Dermis blood vessel endothelial cell (primary cell): ENCODE measurements at regions not wholly inside any gene's neighbourhood (a gene's known extent, or its start where the extent isn't known, plus 50 kb on each side); places are given as distances from the start of the nearest gene placed in this dataset.
A peak's percentile ranks its signal among the peaks of the same experiment; 100 is the strongest.

Experiments used
- DNase-seq: peaks from one replicate; pipeline ENCODE4 v3.0.0; 2010

DNA sequence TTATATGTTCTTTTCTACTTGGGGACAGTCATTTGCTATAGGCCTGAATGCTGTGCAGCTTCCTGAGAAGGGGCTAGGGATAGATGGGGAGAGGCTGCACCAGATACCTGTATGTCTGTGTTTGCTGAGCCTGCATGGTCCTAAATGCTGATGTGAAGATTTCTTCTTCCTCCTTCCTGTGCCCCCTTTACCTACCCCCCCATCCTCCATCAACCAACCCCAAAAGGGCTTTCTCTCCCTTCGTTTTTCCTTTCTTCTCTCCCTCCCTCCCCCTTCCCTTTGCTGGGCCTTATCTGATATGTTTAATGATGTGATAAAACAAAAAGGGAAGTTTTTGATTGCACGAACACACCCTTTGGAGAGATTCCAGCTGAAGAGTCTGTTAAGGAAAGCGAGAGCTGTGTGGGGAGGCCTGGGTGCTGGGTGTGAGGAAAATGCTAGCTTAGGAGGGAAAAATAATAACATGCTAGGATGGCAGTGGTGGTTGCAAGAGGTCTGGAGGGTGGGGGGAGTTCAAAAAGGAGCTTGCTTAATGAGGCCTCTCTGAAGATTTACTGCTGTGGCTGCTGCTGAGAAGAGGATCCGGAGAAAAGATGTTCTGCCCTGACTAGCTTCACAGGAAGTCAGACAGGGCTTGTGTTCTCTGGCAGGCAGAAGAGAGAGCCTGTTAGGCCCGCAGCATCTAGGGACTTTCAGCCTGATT, 101.8 kb downstream of the SAMD9 start:
- peak; percentile 48 for DNase-seq

DNA sequence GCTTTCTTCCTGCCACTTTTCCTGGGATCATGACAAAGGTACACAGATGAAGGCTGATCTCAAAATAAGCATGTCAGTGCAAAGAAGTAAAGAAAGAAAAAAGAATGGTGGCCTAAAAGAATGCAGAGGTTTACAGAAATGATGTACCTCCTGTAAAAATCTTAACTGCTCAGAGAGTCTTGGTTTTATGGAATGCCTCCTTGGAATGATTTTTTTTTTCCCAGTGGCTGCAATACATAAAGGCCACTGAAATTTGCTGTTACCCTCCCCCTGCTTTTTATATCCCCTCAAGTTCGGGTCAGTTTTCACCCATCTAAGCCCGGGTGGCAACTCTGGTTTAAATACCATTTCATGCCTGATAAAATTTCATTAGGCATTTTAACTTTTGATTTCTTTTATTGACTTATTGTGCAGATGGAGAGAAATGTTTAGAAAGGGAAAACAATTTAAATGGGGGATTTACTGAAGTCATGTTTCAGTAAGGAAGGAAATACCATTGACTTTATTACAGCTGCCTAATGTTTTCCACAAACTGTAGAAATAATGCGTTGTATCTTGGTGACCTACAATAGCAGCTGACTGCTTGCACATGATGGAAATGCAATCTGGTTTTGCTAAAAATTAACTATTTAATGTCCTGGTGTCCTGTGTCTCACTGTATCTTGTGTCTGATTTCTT, 102.5 kb downstream of the SAMD9 start:
- peak; percentile 88 for DNase-seq

GRCh38 chr7:93014410-93014809, 103.4 kb downstream of the SAMD9 start:
- peak; percentile 65 for DNase-seq

- peak; percentile 6 for DNase-seq
Observed at GRCh38 chr7:93013446-93014061, 104.2 kb downstream of the SAMD9 start.

DNA sequence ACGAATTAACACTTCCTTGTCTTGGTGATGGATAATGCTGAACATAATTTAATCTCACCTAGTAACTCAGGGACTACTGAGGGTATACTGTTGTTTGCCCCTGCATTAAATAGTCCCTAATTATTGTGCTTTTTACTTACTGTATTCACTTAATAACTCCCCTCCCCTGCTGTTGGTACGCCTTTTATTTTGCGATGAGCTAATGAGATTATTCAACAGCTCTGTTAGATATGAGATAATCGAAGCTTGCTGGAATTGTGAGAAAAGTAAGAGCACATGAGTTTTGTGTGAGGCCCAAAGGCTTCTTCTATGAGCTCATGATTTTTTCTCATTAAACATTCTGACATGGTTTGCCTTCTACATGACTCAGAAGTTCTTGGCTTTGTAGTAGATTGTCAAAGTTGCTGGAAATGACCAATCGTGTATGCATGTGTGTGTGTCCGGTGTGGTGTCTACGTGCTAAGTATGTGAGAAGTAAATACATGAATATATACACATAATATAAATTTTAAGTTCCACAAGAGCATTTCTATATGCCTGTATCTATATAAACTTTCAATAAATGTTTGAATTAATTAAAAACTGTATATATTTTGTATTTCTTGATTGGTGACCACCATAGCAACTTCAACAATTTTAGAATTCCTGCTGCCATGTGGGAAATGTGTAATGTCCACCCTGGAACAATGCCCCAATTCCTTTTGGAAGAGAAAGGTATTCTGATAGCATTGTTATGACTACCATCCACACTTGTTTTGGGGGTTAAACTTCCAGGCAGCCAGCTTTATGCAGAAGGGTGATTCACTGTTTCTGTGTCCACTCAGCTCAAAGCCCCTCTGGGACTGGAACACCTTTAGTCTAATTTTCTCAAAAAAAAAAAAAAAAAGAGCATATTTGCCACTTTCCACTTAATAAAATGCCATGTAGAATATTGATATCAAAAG, 106.2 kb downstream of the SAMD9 start:
- peak; percentile 97 for DNase-seq

DNA sequence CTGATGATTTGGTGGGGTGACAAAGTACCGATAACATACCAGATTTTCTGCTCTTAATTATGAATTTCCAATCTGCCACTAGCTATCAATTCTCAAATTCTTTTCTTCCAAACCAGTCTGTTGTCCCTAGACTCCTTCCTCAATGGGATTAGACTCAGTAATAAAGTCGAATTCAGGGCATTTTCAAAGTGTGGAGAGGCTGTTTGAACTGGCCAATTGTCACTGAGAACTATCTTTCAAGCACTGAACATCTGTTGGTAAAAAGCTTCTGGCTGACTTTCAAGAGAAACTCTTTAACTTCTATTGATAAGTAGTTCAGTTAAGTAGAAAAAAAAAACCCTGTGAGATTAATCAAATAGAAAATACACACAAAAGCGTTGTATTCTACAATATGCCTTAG, 108.9 kb downstream of the SAMD9 start:
- DNase-seq = no peak

DNA sequence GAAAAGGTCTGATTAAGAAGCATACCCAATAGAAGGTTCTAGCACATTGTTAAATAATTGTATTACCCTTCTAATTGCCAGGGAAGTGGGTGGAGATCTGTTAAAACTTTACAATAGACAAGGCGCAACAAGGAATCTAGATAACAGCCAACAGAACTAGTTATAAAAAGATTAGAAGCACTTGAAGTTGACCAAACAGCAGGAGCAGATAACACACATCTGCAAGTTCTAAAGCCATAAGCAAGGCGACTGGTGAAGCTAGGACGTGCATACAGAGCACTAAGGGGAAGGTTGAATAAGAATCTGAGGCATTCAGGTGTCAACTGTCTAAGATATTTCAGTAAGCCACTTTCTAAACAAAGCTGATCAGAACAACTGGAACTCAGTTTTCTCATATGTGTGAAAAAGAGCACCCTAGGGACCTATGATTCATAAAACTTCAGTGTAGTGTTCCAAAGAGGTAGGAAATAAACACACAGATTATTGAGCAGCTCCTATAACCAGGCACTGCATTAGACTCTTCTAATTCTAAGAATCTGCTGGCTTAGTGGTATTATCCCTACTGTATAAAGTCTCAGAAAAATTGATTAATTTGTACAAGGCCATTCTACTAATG, 111.2 kb downstream of the SAMD9 start:
- no peak for DNase-seq

DNA sequence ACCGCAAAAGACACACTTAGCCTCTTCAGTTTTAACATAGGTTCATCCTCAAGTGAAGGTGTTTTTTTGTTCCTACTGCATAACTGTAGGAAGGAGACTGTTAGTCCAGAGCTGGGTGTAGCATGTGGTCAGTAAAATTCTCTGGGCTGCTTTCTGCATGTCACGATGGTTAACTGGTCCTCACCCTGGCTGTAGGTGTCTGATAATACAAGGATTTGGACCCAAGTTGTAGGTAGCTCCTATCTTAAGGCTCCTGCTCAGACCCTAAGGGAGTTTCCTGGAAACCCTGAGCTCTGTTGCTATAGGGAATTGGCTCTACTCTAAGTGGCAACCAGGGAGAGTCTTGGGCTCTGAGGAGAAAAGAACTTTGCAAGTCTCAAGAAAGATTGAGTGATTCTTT, 112.9 kb downstream of the SAMD9 start:
- no peak for DNase-seq

GRCh38 chr7:92997719-92998118, 120.1 kb downstream of the SAMD9 start:
- DNase-seq = no peak

DNA sequence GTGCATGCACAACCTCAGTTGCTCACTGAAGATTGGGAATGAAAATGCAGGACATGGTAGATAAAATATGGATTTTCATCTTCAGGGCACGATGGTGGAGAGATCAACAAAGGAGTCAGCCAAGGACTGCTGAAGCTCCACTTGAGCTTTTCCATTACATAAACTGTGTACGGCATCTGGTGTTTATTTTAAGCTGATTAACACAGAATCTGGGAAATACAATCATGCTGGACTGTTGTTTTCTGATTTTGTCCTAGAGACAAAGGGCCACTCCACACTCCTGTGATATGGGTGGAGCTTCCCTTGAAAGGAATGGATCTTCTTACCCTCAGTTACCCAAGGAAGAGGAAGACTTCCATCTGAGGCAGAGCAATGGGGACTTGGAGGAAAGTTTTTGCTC, 120.6 kb downstream of the SAMD9 start:
- DNase-seq = no peak

DNA sequence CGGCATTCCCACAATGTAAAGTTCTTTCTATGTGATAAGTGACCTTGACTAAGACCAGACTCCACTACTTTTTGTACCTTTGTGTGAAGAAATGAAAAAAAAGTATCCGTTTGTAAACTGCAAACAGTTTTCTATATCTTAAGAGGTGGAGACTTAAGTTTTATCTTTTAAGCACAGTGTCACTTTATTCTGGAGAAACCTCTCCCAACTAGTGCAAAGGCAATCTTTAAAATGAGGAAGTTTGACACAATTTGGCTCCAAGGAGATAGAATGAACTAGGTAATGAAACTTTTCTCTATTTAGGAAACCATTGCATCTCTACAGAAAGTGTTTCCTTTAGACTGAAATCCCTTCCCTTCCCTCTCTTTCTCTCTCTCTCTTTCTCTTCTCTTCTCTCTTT, 122.9 kb downstream of the SAMD9 start:
- DNase-seq = no peak

- DNase-seq = no peak
Observed at GRCh38 chr7:92992932-92993331, 124.8 kb downstream of the SAMD9 start.

DNA sequence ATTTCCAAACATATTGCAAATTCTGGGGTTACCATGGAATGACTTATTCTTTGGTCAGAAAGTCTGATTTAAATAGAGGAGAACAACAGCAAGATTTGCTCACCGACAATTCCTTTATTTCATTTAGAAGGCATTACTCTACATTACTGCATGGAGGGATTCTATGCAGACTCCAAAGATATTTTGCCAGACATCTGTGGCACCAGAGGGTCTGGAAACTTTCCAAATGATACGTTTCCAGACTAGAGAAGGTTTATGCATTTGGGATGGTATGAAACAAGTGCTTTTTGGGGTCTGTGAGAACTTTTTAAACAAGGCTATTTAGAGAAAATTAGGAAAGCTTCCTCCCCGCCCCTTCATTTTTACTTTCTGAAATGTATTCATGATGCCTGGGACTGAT, 125.3 kb downstream of the SAMD9 start:
- no peak for DNase-seq

DNA sequence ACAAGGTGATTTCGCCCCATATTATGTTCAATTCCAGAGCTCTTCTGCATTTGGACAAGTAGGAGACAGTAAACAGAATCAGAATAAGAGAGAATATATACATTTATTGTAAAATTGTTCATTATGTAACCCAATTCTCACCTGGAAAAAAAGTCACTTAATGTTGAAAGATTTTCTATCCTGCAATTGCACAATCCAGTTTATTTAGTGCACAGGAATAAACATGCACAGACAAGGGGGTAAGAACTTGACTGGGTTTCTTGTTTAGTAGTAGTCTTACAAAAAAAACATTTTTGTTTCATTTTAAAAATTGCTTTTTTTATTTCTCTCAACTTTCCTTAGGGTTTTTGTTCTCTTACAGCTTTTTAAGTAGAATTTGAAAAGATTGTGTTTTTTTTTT, 126.6 kb downstream of the SAMD9 start:
- DNase-seq = no peak

GRCh38 chr7:92988941-92989545, 128.7 kb downstream of the SAMD9 start:
- no peak for DNase-seq

- peak; percentile 65 for DNase-seq
Observed at GRCh38 chr7:92988051-92988450, 129.7 kb downstream of the SAMD9 start.

DNA sequence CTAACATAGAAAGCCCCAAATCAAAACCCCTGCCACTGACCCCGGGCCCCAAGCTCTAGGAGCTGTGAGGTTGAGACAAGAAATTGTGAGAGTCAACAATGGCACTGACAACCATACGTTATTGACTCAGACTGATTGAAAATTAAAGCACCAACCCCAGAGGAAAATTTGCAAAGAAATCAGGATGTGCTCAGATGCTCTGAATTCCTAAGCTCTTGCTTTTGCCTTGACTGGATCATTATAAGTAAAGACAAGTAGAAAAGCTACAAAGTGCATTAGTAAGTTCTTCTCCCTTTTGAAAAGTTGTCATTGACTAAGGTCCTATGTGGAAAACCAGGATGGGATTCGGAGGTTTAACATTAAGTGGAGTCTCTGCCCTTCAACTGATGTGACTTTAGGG, 130.2 kb downstream of the SAMD9 start:
- no peak for DNase-seq

DNA sequence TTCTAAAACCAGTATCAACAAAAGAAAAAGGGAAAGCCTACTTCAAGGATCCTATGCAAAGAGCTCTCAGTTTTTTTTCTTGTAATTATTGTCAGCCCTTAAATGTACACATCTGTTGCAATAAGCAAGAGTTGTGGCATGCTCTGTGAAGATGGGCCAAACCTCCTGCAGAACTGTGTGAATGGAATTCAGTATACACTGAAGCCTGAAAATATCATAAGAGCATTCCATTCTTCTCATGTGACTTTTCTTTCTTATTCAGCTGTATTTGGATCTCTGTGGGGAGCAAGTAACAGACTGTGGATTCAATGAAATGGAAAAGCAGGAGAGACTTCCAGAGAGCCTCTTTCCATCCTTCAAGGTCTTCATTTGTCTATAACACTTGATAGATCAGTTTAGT, 130.7 kb downstream of the SAMD9 start:
- DNase-seq = no peak

- no peak for DNase-seq
Observed at GRCh38 chr7:92982928-92983327, 134.9 kb downstream of the SAMD9 start.

GRCh38 chr7:92976931-92977330, 140.6 kb upstream of the CDK6 start:
- no peak for DNase-seq

DNA sequence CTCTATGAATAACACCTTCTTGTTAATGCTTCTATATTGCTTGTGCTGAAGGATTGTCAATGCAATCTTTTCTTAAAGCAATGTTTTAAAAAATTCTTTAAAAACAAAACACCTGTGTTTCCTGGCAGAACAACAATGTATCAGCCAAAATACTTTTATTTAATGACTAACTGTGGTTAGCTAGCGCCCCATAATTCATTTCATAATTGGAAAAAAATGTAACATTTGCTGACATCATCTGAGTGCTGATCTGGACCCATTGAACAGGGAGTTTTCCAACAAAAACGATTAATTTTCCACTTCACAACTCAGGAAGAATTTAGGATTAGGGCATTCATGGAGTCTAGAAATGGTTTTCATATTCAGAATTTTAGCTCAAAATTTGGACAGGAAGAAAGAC, 137.6 kb upstream of the CDK6 start:
- DNase-seq = no peak

- no peak for DNase-seq
Observed at GRCh38 chr7:92973293-92973731, 136.9 kb upstream of the CDK6 start.
